ENCODE measurements at regions not wholly inside any gene's neighbourhood (a gene's known extent, or its start where the extent isn't known, plus 50 kb on each side); places are given as distances from the start of the nearest gene placed in this dataset.

GRCh38 chr6:105626295-105627158 lies 223.6 kb upstream of the PREP start:
- no peak for TF ChIP-seq CTCF (IDR thresholded peaks at IDR 0.05)
- no peak for TF ChIP-seq FOSL2 (IDR thresholded peaks at IDR 0.05; ENCODE audit: borderline replicate concordance, low read depth)
- no peak for TF ChIP-seq USF2 (IDR thresholded peaks at IDR 0.05; ENCODE audit: borderline replicate concordance, low read depth, low read length)
- TF ChIP-seq PBX3 (IDR thresholded peaks at IDR 0.05), result no peak
- no peak for TF ChIP-seq GABPA (IDR thresholded peaks at IDR 0.05; ENCODE audit: low read depth)
- no peak for TF ChIP-seq MAX (IDR thresholded peaks at IDR 0.05; ENCODE audit: low read depth)
- no peak for TF ChIP-seq REST (IDR thresholded peaks at IDR 0.05; ENCODE audit: low read depth, low read length)
- no peak for TF ChIP-seq IRF3 (IDR thresholded peaks at IDR 0.05; ENCODE audit: low read depth, low read length)
- no peak for TF ChIP-seq EP300 (IDR thresholded peaks at IDR 0.05; ENCODE audit: borderline replicate concordance in 1 of 2, low read depth in 1 of 2, low read length in 1 of 2)
- TF ChIP-seq USF1 (IDR thresholded peaks at IDR 0.05; ENCODE audit: borderline replicate concordance, low read depth), result no peak
- no peak for TF ChIP-seq RAD21 (IDR thresholded peaks at IDR 0.05; ENCODE audit: low read length)
